H9 (cell line): ENCODE measurements at regions not wholly inside any gene's neighbourhood (a gene's known extent, or its start where the extent isn't known, plus 50 kb on each side); places are given as distances from the start of the nearest gene placed in this dataset.

Experiments
- DNase-seq: peaks from one replicate; pipeline ENCODE4 v3.0.0-alpha.2; 2017
- H2AFZ ChIP-seq: one replicate; pipeline ENCODE4 v1.6.1; 2013; ENCODE audit warnings: mild to moderate bottlenecking, low read length, control low read depth, moderate library complexity
- H2AK5ac ChIP-seq: 2 replicates; pipeline ENCODE4 v1.6.1; 2013; ENCODE audit warnings: low read length, control low read depth, mixed read lengths; ENCODE audit not compliant: insufficient read length
- H2BK120ac ChIP-seq: one replicate; pipeline ENCODE4 v1.6.1; 2013; ENCODE audit warnings: low read depth, mild to moderate bottlenecking, low read length, control low read depth, inconsistent platforms; ENCODE audit not compliant: poor library complexity, severe bottlenecking
- H2BK12ac ChIP-seq: 2 replicates; pipeline ENCODE4 v1.6.1; 2013; ENCODE audit warnings: low read length, control low read depth, mixed read lengths, low read depth; ENCODE audit not compliant: insufficient read length
- H2BK15ac ChIP-seq: 2 replicates; pipeline ENCODE4 v1.6.1; 2013; ENCODE audit warnings: low read depth, low read length, control low read depth
- H2BK20ac ChIP-seq: one replicate; pipeline ENCODE4 v1.6.1; 2013; ENCODE audit warnings: low read depth, mild to moderate bottlenecking, low read length, control low read depth, inconsistent platforms; ENCODE audit not compliant: poor library complexity, severe bottlenecking
- H2BK5ac ChIP-seq: 2 replicates; pipeline ENCODE4 v1.6.1; 2013; ENCODE audit warnings: low read length, control low read depth, mixed read lengths; ENCODE audit not compliant: insufficient read length
- H3K14ac ChIP-seq: 2 replicates; pipeline ENCODE4 v1.6.1; 2013; ENCODE audit warnings: low read length, control low read depth; ENCODE audit not compliant: insufficient read depth
- H3K18ac ChIP-seq: 2 replicates; pipeline ENCODE4 v1.6.1; 2013; ENCODE audit warnings: low read depth, mild to moderate bottlenecking, mixed read lengths, low read length, control low read depth; ENCODE audit not compliant: insufficient read length
- H3K23ac ChIP-seq: 2 replicates; pipeline ENCODE4 v1.6.1; 2013; ENCODE audit warnings: low read length, control low read depth, mixed read lengths, low read depth; ENCODE audit not compliant: insufficient read length
- H3K23me2 ChIP-seq: 2 replicates; pipeline ENCODE4 v1.6.1; 2013; ENCODE audit warnings: low read depth, mild to moderate bottlenecking, mixed read lengths, low read length, control low read depth; ENCODE audit not compliant: insufficient read length, poor library complexity, severe bottlenecking
- H3K27ac ChIP-seq: 2 replicates; pipeline ENCODE4 v1.5.1; 2013; ENCODE audit warnings: low read length, control low read depth, mixed read lengths, low read depth; ENCODE audit not compliant: insufficient read length
- H3K27me3 ChIP-seq: 2 replicates; pipeline ENCODE4 v1.6.1; 2013; ENCODE audit warnings: low read length, control low read depth, inconsistent platforms; ENCODE audit not compliant: insufficient read depth
- H3K4ac ChIP-seq: 2 replicates; pipeline ENCODE4 v1.6.1; 2013; ENCODE audit warnings: low read depth, mild to moderate bottlenecking, control low read depth, inconsistent platforms, low read length, moderate library complexity
- H3K4me1 ChIP-seq: 2 replicates; pipeline ENCODE4 v1.6.1; 2013; ENCODE audit warnings: low read length, control low read depth, inconsistent platforms; ENCODE audit not compliant: insufficient read depth
- H3K4me2 ChIP-seq: 2 replicates; pipeline ENCODE4 v1.6.1; 2013; ENCODE audit warnings: low read length, control low read depth, mixed read lengths; ENCODE audit not compliant: insufficient read length, insufficient read depth
- H3K56ac ChIP-seq: 2 replicates; pipeline ENCODE4 v1.6.1; 2013; ENCODE audit warnings: low read depth, mild to moderate bottlenecking, mixed read lengths, low read length, control low read depth; ENCODE audit not compliant: insufficient read length
- H3K79me1 ChIP-seq: 2 replicates; pipeline ENCODE4 v1.6.1; 2013; ENCODE audit warnings: low read depth, mild to moderate bottlenecking, moderate library complexity, low read length, control low read depth, inconsistent platforms; ENCODE audit not compliant: insufficient read depth, poor library complexity, severe bottlenecking
- H3K79me2 ChIP-seq: 2 replicates; pipeline ENCODE4 v1.6.1; 2013; ENCODE audit warnings: low read length, control low read depth, inconsistent platforms; ENCODE audit not compliant: insufficient read depth
- H3K9ac ChIP-seq: 2 replicates; pipeline ENCODE4 v1.6.1; 2013; ENCODE audit warnings: low read length, control low read depth, mixed read lengths; ENCODE audit not compliant: insufficient read length; ENCODE audit errors: extremely low read depth
- H3K9me3 ChIP-seq: one replicate; pipeline ENCODE4 v1.6.1; 2013; ENCODE audit warnings: low read depth, low read length, inconsistent platforms; ENCODE audit not compliant: control insufficient read depth
- H3T11ph ChIP-seq: one replicate; pipeline ENCODE4 v1.6.1; 2013; ENCODE audit warnings: mild to moderate bottlenecking, low read length, control low read depth, inconsistent platforms
- H4K20me1 ChIP-seq: one replicate; pipeline ENCODE4 v1.6.1; 2013; ENCODE audit not compliant: control insufficient read depth, insufficient read length, insufficient read depth
- H4K5ac ChIP-seq: 2 replicates; pipeline ENCODE4 v1.6.1; 2013; ENCODE audit warnings: low read depth, mild to moderate bottlenecking, mixed read lengths, low read length, control low read depth; ENCODE audit not compliant: insufficient read length
- H4K8ac ChIP-seq: replicated peaks from 2 replicates; pipeline ENCODE4 v1.6.1; 2013; ENCODE audit warnings: low read length, control low read depth, mixed read lengths, low read depth; ENCODE audit not compliant: insufficient read length
- H4K91ac ChIP-seq: 2 replicates; pipeline ENCODE4 v1.6.1; 2013; ENCODE audit warnings: low read depth, mild to moderate bottlenecking, moderate library complexity, mixed read lengths, low read length, control low read depth; ENCODE audit not compliant: insufficient read length
- H3K27ac Mint-ChIP-seq, 3 experiments: 2 replicates in 2 of 3; 3 replicates in 1 of 3; pipeline ENCODE4 v1.8.0; 2020 to 2021; ENCODE audit warnings: mixed read lengths in 3 of 3, mild to moderate bottlenecking in 1 of 3, moderate library complexity in 1 of 3
- H3K27me3 Mint-ChIP-seq: 2 replicates; pipeline ENCODE4 v1.8.0; 2021; ENCODE audit warnings: low read depth, mild to moderate bottlenecking, moderate library complexity, mixed read lengths
- H3K36me3 Mint-ChIP-seq, 3 experiments: 2 replicates in 2 of 3; 3 replicates in 1 of 3; pipeline ENCODE4 v1.8.0; 2020 to 2021; ENCODE audit warnings: low read depth in 3 of 3, mixed read lengths in 3 of 3; ENCODE audit not compliant: insufficient read depth in 1 of 3
- H3K4me1 Mint-ChIP-seq, 2 experiments: 2 replicates each; pipeline ENCODE4 v1.8.0; 2020; ENCODE audit warnings: mixed read lengths in 2 of 2
- H3K4me3 Mint-ChIP-seq, 2 experiments: 2 replicates in 1 of 2; 3 replicates in 1 of 2; pipeline ENCODE4 v1.8.0; 2020 to 2021; ENCODE audit warnings: mild to moderate bottlenecking in 2 of 2, mixed read lengths in 2 of 2, moderate library complexity in 1 of 2
- H3K9me3 Mint-ChIP-seq, 2 experiments: 2 replicates in 1 of 2; 3 replicates in 1 of 2; pipeline ENCODE4 v1.8.0; 2020; ENCODE audit warnings: mild to moderate bottlenecking in 2 of 2, mixed read lengths in 2 of 2, moderate library complexity in 1 of 2
- TF ChIP-seq, protein P1 (sequence below): fragments of 200-600 bp; sonication (generic); conservative IDR thresholded peaks from 3 replicates; pipeline ENCODE4 v1.8.0; 2021; ENCODE audit warnings: antibody characterized with exemption, mild to moderate bottlenecking

DNA sequence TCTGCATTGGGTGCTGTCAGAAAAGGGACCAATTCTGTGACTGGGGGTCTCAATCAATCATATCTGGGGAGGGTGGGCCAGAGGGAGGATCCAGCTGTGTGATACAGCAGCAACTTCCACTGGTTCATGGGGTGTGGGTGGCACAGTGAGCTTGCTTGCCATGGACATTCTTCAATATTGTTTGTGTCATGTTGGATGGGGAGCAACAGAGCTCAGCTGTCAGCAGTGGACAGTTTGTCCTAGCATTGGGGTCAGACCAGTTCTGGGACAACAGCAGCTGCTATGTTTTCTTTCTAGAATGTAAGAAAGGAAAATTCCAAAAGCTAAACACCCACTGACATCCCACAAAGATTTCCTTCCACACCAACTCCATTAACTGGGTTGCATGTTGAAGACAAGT, 221.9 kb upstream of the CDH4 start:
- Histone ChIP-seq H3K27ac (no peak overlapping the region), H3K9ac (no peak overlapping the region), H3K79me1 (no peaks in the 10 kb centered on the region), H2AFZ (no peak overlapping the region), H3K56ac (no peak overlapping the region), H3K79me2 (no peaks in the 10 kb centered on the region), H3K14ac (no peak overlapping the region), H3K4me1 (no peaks in the 10 kb centered on the region), H3K4ac (no peak overlapping the region), H3K23ac (no peak overlapping the region), H3K27me3 (no peaks in the 10 kb centered on the region), H3T11ph (no peak overlapping the region), H2BK5ac (no peak overlapping the region), H2BK120ac (no peak overlapping the region), H2BK20ac (no peak overlapping the region), H2AK5ac (no peak overlapping the region), H3K18ac (no peak overlapping the region), H4K91ac (no peak overlapping the region), H4K8ac (no peak overlapping the region), H4K5ac (no peak overlapping the region), H3K4me2 (no peak overlapping the region), H2BK12ac (no peak overlapping the region), H3K23me2 (no peaks in the 10 kb centered on the region), H4K20me1 (no peaks in the 10 kb centered on the region), H3K9me3 (no peaks in the 10 kb centered on the region), H2BK15ac (no peak overlapping the region)
- TF ChIP-seq, protein P1, sequence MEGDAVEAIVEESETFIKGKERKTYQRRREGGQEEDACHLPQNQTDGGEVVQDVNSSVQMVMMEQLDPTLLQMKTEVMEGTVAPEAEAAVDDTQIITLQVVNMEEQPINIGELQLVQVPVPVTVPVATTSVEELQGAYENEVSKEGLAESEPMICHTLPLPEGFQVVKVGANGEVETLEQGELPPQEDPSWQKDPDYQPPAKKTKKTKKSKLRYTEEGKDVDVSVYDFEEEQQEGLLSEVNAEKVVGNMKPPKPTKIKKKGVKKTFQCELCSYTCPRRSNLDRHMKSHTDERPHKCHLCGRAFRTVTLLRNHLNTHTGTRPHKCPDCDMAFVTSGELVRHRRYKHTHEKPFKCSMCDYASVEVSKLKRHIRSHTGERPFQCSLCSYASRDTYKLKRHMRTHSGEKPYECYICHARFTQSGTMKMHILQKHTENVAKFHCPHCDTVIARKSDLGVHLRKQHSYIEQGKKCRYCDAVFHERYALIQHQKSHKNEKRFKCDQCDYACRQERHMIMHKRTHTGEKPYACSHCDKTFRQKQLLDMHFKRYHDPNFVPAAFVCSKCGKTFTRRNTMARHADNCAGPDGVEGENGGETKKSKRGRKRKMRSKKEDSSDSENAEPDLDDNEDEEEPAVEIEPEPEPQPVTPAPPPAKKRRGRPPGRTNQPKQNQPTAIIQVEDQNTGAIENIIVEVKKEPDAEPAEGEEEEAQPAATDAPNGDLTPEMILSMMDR = no peak
- Mint-ChIP-seq H3K9me3 (peaks cover 22 to 33% of the 10 kb centered on the region in 2 experiments; a peak in 4 of 5 replicates), H3K27ac (no peak overlapping the region), H3K36me3 (peaks cover 0 to 4% (median 0%) of the 10 kb centered on the region in 3 experiments; a peak in 1 of 7 replicates), H3K4me3 (no peak overlapping the region), H3K4me1 (no peaks in the 10 kb centered on the region), H3K27me3 (peaks cover 57% of the 10 kb centered on the region)
- DNase-seq = no peak
